Kidney epithelial cell (primary cell): ENCODE measurements at regions not wholly inside any gene's neighbourhood (a gene's known extent, or its start where the extent isn't known, plus 50 kb on each side); places are given as distances from the start of the nearest gene placed in this dataset.

Source experiments
- DNase-seq: peaks from one replicate; pipeline ENCODE4 v3.0.0-alpha.2; 2010; ENCODE audit warnings: low read depth
- H3K27me3 ChIP-seq: 2 replicates; pipeline ENCODE4 v1.6.0; 2011; ENCODE audit warnings: low read length; ENCODE audit not compliant: control insufficient read depth, insufficient read depth
- H3K36me3 ChIP-seq: 2 replicates; pipeline ENCODE4 v1.5.1; 2011; ENCODE audit warnings: low read length; ENCODE audit not compliant: control insufficient read depth, insufficient read depth
- H3K4me3 ChIP-seq: 2 replicates; pipeline ENCODE4 v1.5.1; 2011; ENCODE audit warnings: low read depth, mild to moderate bottlenecking, control low read depth, low read length
- TF ChIP-seq, protein P1 (sequence below): IDR thresholded peaks from 2 replicates; pipeline ENCODE4 v1.5.1; 2011; ENCODE audit warnings: mild to moderate bottlenecking, moderate library complexity, low read length, control low read depth, inconsistent platforms; ENCODE audit not compliant: insufficient read depth, poor library complexity, severe bottlenecking

DNA sequence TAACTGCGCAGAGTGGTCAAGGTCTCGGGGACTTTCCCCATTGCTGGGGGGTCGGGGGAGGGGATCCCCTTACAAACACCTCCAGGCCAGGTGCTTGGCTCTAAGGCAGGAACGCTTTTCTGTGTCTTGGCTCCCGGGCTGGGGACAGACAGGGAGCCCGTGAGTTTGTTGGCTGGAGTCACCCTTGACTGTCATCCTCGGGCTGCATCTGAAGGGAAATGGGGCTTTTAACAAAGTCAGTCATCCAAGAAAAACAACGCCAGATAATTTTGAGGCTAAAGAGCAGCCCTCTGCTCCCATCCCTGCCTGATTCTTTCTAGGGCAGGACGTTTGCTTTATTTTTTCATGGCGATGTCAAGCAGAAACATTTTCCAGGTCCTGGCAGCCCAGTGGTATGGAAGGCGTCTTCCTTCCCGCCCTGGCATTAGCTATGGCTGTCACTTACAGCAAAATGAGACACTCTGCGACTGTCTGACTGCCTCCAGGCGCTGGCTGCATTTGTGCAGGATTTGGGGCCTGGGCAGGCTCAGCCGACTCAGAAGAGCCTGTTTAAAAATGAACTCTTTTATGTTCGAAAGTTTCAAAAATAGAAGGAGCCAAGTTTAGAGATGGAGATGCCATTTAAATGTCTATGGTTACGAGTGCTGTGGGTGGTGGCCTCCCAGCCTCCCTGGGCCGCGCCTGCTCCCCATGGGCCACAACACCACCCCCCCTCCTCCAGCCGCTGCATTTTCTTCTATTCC lies 54.7 kb upstream of the TNS3 start:
- H3K27me3 ChIP-seq = no peaks in the 10 kb centered on the region
- DNase-seq = no peak
- H3K36me3 ChIP-seq = no peaks in the 10 kb centered on the region
- H3K4me3 ChIP-seq = no peak overlapping the region
- TF ChIP-seq, protein P1, sequence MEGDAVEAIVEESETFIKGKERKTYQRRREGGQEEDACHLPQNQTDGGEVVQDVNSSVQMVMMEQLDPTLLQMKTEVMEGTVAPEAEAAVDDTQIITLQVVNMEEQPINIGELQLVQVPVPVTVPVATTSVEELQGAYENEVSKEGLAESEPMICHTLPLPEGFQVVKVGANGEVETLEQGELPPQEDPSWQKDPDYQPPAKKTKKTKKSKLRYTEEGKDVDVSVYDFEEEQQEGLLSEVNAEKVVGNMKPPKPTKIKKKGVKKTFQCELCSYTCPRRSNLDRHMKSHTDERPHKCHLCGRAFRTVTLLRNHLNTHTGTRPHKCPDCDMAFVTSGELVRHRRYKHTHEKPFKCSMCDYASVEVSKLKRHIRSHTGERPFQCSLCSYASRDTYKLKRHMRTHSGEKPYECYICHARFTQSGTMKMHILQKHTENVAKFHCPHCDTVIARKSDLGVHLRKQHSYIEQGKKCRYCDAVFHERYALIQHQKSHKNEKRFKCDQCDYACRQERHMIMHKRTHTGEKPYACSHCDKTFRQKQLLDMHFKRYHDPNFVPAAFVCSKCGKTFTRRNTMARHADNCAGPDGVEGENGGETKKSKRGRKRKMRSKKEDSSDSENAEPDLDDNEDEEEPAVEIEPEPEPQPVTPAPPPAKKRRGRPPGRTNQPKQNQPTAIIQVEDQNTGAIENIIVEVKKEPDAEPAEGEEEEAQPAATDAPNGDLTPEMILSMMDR = no peak

DNA sequence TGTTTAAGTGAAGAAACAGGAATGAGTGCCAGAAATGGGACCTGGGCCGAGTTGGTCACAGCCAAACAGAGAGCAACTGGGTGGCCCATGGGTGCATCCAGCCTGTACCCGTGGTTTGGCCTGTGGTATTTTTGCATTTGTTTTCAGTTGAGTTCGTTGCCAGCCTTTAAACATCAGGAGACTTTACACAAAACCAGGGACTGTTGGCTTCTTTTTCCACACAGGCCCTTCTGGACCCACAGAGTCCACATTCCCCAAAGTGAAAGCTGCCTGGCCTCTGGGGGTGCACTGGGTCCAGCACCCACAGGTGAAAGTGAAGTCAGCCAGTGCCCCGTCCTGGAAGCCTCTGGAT lies 54.1 kb upstream of the TNS3 start:
- no peaks in the 10 kb centered on the region for H3K36me3 ChIP-seq
- H3K4me3 ChIP-seq = no peak overlapping the region
- H3K27me3 ChIP-seq = no peaks in the 10 kb centered on the region
- DNase-seq = no peak
- TF ChIP-seq, protein P1 = no peak

DNA sequence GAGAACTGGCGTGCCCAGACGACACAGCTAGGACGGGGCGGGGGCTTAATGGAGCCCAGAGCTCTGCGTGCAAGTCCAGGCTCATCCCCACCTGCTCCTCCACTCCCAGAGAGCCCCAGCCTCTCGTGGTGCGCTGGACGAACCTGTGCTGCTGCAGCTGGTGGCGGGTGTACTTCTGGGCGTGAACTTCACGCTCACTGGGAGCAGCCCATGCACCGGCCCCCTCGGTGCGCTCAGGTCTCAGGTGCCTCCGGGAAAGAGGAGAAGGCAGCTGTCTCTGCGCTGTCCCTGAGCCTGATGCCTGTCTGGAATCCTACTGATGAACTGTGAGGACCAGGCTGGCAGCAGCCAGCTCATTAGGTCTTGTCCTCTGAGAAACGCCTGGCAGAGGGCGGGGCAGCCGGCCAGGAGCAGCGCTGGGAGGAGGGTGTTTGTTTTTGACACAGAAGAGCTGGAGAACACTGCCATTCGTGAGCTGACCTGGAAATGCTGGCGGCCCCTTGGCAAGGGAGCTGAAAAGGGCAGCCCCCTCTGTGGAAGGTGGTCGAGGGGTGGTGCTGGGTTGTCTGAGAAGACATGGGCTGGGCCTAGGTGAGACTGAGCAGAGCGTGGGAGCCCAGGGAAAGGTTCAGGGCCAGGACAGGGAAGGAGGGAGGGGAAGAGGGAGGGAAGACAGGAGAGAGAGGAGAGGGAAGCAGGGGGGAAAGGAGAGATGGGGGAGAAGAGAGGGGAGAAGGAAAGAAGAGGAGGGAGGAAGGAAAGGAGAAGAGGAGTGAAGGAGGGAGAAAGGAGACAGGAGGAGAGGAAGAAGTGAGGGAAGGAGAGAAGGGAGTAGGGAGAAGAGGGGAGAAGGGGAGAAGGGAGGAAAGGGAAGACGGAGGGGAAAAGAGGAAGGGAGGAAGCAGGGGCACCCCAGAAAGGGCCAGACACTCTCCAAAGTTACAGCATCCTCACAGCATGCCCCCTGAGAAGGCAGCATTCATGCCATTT lies 53.5 kb upstream of the TNS3 start:
- H3K27me3 ChIP-seq = no peaks in the 10 kb centered on the region
- TF ChIP-seq, protein P1 = no peak
- no peak for DNase-seq
- H3K36me3 ChIP-seq = no peaks in the 10 kb centered on the region
- no peak overlapping the region for H3K4me3 ChIP-seq

DNA sequence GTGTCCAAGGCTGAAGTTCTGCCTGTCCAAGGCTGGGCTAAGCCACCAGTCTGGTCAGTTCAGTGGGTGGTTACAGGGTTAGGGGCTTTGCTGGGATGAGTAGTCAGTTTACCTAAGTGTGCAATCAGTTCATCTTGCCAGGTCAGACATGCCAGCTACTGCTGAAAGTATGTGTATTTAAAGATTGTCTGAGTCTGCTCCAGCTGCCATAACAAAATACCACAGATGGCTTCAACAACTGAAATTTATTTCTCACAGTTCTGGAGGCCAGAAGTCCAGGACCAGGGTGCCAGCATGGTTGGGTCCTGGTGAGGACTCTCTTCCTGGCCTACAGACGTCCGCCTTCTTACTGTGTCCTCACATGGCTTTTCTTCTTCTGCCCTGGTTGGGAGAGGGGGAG lies 52.4 kb upstream of the TNS3 start:
- DNase-seq = no peak
- Histone ChIP-seq H3K36me3 (no peaks in the 10 kb centered on the region), H3K4me3 (no peak overlapping the region), H3K27me3 (no peaks in the 10 kb centered on the region)
- TF ChIP-seq, protein P1 = no peak

DNA sequence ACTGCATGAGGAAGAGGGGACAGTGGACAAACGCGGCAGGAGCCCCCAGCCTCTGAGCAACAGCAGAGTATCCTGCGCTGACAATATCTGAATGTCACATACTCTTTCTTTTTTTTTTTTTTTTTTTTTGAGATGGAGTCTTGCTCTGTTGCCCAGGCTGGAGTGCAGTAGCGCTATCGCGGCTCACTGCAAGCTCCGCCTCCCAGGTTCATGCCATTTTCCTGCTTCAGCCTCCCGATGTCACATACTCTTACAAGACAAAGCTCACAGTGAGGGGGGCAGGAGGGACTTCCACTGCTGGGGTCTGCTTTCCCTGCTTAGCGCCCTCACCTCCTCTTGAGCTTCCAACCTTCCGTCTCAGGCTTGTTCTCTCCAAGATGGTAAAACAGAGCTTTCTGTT lies 51.2 kb upstream of the TNS3 start:
- Histone ChIP-seq H3K4me3 (no peak overlapping the region), H3K27me3 (no peaks in the 10 kb centered on the region), H3K36me3 (no peaks in the 10 kb centered on the region)
- DNase-seq = no peak
- TF ChIP-seq, protein P1 = no peak
